CD1c-positive myeloid dendritic cell (primary cell): ENCODE measurements at regions not wholly inside any gene's neighbourhood (a gene's known extent, or its start where the extent isn't known, plus 50 kb on each side); places are given as distances from the start of the nearest gene placed in this dataset.

Experiments used
- DNase-seq: peaks from one replicate; pipeline ENCODE4 v3.0.0-alpha.2; 2016; ENCODE audit errors: extremely low spot score

DNA sequence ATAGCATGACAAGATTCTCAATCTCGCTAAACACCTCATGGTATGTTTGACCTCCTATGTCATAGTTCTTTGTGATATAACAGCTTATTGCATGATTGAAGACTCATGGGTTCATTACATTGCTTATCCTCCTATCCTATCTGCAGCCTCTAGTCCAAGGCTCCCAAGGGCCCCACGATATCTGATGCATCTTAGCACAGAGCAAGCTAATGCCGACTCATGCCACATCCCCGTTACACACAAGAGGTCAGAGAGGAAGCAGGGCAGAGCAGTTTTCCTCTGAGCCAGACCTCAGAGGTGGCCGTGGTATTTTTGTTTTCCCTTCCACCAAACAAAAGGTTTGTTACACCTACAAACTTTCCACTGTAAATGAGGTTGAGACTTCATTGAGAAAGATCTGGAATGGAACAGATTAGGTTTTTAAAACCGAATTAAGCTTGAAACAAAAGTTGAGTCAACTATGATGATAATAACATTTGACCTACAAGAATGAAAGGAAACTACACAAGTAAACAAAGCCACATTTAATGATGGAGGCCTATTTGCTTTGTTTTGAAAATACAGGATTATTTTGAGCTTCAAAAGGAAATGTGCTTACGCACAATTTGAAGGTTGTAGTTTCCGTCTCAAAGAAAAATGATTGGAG lies 133.9 kb upstream of the MYLIP start:
- no peak for DNase-seq

DNA sequence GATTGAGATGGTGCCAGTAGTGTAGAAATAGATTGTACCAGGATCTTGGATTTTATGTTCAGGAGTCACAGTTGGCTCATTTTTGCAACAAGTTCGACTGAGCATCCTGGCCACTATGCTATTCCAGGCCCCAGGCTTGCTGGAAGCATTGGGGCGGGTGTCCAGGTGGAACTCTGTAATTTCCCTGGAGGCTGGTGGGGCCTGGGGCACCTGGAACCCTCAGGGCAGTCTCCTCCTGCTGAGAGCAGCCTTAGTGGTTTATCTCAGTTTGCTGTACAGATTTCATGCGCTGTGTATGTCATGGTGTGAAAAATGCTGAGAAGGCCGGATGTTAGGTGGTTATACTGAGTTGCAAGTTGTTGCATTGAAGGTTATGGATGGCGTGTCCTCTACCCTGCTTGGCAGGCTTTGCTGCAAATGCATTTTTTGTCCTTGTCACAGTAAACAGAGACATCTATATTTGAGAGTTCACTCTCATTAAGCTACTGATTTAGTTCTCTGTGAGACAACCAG lies 135.1 kb upstream of the MYLIP start:
- DNase-seq = no peak

DNA sequence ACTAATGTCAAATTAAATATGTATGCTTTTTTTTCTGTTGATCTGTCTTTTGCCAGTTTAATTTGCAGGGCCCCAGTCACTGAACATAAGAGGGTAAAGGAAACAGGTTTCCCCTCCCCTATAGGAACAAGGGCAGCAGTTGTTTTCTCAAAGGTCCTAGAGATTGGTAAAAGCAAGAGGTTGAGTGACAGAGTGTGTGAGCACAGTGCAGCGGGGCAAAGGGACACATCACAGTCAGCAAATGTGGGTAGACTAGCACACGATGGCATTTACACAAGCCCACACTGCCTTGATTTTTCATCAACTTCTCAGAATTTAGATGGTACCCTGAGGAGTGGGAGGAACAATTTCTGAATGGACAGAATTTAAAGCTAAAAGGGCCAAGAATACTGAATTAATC lies 138.7 kb upstream of the MYLIP start:
- DNase-seq = no peak

DNA sequence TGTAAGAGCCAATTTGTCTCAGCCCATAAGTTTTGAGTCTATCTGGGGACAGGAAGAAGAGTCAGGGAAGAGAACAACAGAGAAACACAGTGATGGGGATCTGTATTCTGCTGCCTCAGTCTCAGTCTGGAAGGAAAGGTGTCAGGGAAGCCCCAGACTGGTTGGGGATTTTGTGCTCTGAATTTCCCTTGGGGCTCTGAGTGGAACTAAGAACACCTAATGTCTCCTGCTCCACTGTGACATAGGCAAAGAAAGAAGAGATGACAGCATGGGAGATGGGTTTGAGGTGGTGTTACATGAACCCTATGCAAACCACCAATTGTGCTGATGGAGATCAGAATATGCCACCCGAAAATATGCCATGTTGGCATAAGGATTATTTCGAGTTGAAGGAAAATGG lies 139.5 kb upstream of the MYLIP start:
- no peak for DNase-seq

DNA sequence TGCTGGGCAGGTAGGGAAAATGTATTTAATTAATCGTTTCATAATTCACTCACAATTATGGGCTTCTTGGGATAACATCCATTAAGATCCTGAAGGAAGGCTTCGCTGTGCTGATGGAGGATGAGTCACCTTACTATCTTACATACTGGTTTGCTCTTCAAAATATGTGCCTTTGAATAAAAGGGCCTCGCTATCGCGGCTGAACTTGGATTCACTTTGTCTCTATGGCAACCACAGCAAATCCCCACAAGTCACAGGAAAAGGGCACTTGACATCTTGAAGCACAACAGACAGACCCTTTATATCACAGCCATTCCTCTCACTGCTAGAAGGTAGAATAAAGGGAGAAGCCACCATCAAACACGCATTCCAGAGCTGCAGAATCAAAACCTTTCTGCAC lies 141.3 kb upstream of the MYLIP start:
- DNase-seq = no peak

DNA sequence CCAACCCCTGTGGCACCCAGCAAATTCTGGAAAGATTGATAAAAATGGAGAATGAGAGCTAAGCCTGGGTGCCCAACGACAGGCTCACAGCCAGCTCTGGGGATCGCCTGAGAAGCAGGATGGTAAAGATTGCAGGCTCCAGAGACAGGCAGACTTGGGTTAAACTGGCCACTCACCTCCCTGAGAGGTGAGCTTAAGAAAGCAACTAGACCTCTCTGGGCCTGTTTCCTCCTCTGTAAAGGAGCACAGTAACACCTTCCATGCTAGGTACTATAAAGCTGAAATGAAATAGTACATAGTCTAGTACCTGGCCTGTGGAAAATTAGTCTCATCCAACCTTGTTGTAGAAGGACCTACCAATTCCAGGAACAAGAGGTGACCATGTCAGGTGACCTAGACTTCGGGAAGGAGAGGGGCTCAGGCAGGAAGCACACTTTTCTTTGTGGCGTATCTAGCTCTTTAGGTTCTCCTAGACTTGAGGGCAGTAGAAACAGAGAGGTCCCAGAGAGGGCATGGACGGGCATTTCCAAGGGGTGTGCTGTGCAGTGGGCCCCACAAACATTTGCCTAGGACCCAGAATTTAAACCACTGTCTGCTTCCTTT lies 142.8 kb upstream of the MYLIP start:
- no peak for DNase-seq

DNA sequence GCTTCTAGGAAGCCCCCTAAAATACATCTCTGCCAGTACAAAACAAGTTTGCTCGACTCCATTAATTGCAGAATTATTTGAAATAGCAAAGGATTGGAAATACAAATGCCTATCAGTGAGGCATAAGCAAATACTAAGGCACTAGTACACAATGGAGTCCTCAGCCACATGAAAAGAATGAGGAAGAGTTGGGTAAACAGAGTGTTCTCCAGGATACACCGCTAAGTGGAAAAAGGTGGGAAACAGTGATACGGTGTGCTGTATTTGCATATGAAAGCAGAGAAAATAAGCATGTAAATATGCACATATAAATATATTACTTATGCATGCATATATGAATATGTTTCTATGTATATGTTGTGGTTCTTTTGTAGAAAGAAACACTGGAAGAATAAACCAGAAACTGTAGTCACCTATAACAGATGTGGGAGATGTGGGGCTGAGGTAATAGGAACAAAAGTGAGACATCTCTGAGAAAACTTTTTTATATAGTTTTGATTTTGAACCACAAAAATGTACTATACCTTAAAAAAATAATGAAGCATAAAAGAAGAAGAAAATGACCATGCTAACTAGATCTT lies 143.4 kb upstream of the MYLIP start:
- DNase-seq = no peak

DNA sequence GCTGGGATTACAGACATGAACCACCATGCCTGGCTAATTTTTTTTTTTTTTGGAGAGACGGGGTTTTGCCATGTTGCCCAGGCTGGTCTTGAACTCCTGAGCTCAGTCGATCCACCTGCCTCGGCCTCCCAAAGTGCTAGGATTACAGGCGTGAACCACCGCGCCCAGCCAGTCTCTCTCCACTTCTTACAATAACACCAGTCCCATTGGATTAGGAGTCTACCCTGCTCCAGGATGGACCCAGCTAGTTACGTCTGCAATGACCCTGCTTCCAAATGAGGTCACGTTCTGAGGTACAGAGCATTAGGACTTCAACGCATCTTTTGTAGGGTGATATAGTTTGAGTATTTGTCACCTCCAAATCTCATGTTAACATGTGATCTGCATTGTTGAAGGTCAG lies 146.9 kb upstream of the MYLIP start:
- DNase-seq = no peak

DNA sequence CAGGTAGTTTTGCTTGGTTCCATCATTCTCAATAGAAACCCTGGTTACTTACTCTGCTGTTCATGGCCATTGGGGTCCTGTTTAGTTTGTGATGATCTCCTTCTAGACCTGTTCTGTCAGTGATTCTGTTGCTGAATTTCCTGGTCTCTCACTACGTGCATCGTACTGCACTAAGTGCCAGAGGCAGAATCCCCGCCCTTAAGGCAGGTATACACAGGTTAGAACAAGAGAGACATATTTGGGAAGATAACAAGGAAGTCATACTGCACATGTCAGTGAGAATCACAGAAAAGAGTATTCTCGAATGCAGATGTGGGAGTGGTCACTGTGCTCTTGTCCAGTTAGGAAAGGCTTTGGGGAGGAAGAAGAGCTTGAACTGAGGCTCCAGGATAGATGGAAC lies 148.1 kb upstream of the MYLIP start:
- DNase-seq = no peak

DNA sequence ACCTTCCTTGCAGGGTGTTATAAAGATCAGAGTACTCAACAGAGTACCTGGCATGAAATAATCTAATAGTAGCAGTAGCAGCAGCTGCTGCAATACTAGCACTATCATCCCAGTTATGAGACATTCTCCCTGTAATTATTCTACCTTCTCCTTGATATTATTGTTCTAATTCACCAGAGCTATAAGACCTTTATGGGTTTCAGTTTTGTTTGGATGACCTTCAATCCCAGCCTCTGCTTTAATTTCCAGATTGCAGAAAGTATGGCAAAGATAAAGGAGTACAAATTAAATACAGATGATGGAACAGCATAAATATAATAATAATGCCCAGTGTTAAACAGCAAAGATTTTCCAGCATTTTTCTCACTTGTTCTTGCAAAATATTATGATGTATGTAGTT lies 150.5 kb upstream of the MYLIP start:
- DNase-seq = no peak

DNA sequence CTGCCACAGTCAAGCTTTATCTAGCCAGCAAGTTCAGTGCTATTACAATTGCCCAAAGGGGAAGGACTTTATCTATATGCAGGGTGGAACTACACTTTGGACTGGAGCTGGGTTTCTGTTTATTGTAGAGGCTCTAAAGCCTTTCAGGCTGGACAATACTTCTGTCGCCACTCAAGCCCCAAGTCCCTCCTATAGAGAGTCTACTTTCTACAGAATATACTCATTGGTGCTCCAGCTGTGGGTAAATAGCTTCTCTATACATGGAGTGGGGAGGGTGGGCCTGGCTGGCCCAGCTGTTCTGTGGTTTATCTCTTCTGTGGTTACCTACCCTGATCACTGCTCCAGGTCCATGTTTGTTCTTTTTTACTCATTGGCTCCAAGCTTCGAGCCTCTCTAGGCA lies 151.8 kb upstream of the MYLIP start:
- no peak for DNase-seq

DNA sequence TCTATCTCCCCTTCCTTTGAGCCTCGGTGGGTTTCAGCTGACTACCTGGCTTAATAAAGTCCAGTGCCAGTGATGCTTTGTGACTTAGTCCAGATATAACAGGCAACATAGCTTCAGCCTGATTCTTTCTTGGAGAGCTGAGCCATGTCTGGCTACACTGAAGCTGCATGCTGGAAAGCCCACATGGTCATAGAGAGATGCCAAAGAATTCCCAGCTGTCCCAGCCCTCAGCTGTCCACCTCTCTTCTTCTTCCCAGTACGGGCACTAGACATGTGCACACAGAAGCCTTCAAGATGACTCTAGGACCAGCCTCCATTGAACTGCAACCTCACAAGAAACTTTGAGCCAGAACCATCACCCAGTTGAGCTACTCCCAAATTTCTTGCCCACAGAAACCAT lies 154.1 kb upstream of the MYLIP start:
- DNase-seq = no peak

DNA sequence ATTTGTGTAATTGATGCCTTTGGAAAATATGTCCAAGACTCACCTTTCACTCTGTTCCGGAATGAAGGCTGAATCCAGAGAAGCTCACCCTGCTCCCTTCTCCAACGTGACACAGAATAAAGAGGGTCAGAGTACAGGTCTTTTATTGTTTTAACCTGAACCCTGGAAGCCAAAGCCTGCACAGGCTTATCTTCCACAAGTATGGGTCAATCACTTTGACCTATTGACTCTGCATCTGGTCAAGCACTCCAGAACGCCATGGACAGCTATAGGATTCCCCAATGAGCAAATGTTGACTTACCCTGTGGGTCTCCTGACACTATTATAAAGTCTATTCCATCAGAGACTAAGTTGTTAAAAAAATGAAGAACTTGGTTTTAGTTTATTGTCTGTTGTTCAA lies 158.4 kb upstream of the MYLIP start:
- no peak for DNase-seq

DNA sequence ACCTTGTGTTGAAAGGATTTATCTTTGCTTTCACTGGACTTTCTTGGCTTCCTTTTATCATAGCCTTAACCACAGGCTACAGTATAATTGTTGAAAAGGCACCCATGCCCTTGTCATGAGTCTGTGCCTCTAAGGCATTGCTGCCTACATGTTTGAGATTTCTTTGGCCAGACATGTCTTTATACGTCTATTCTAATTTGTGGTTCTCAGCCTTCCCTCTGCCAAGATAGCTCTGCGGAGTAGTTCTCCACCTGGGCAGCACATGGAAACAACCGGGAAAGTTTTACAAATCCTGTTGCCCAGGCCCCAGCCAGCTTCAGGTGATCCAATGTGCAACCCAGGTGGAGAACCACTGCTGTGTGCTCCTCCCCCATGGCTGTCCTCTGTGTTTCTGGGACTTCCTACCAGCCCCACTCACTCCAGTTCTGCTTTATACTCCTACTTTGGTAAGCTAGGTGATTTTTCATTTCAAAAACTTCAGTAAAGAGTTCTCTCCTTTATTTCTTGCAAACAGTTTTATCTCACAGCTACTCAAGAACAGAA lies 159.6 kb upstream of the MYLIP start:
- no peak for DNase-seq

DNA sequence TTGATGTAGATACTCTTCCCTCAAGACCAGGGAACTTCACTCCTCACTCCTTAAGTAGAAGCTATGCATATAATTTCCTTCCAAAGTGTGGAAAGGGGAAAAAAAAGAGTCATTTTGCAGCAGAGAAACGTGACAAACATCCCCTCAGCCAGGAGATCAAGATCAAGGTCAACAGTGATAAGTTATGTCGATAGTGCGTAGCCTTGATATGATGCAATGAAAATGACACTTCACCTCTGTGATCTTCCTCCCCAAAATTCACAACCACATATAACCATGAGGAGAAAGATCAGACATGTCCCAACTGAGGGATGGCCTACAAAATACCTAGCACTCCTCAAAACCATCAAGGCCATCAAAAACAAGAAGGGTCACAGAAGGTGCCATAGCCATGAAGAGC lies 160.4 kb upstream of the MYLIP start:
- no peak for DNase-seq

DNA sequence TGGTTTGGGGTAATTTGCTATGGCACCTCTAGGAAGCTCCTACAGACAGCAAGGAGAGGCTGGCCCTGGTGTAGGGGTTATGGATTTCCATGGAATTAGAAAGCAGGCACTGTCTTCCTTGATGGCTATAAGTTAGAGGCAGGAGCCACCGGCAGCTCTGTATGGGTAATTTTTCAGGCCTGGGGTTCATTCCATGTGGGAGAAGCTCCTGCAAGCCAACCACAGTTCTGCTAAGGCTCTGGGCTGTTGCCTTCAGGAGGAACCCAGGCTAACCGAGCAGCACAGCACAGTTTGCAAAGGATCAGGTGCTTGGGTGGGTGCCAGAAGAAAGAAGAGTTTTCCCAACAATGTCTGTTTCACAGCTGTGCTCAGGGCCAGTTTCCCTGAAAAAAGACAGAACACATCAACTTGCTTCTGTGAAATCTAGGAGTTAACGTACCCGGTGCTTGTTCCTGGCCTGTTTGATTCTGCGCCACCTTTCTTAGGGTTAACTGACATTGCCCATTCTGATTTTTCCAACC lies 162.8 kb upstream of the MYLIP start:
- DNase-seq = no peak

DNA sequence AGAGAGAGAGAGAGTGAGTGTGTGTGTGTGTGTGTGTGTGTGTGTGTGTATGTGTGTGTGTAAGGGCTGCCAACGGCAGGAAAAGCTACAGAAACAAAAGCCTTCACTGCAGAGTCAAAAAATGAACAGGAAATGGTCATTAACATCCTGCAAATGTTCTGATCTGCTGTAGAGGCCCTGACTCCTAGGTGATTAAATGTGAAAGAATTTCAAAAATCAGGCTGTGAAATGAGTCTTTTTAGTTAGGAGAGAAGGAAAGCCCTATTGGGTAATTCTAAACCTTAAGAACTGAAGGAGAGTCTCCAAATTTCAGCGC lies 166.5 kb upstream of the MYLIP start:
- DNase-seq = no peak

DNA sequence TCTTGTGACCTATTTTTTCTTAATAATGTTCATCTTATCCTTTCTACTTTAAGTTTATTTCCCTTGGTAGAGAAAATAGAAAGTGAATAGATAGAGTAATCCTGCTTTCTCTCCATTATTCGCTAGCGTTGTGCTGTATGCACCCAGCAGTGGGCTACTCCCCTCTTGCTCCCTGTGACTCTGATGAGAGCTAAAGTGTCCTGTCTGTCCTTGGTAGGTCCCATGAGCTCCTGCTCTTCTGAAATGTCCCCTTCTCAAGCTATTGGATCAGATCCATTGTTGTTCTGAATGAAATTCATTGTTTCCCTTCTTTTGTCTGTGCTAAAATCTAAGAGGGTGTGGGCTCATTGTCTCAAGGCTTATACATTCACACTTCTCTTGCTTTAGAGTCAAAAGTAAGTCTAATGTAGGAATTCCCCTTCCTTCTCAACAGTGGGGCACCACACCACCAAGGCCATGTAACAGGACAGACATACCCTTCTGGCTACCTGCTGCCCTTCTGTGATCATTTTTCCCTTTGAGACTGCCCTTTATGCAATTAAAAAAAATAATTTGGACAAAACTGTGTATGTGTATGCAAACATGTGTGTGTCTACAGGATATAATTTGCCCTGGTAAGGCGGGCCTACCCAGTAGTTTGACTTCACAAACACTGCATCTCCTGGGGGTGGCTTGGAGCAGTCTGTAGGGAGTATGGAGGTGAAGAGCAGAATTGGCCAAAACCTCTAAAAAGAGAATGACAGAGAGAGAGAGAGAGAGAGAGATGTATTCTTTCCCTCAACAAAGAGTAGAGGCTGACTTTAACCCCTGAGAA lies 167.0 kb upstream of the MYLIP start:
- no peak for DNase-seq

DNA sequence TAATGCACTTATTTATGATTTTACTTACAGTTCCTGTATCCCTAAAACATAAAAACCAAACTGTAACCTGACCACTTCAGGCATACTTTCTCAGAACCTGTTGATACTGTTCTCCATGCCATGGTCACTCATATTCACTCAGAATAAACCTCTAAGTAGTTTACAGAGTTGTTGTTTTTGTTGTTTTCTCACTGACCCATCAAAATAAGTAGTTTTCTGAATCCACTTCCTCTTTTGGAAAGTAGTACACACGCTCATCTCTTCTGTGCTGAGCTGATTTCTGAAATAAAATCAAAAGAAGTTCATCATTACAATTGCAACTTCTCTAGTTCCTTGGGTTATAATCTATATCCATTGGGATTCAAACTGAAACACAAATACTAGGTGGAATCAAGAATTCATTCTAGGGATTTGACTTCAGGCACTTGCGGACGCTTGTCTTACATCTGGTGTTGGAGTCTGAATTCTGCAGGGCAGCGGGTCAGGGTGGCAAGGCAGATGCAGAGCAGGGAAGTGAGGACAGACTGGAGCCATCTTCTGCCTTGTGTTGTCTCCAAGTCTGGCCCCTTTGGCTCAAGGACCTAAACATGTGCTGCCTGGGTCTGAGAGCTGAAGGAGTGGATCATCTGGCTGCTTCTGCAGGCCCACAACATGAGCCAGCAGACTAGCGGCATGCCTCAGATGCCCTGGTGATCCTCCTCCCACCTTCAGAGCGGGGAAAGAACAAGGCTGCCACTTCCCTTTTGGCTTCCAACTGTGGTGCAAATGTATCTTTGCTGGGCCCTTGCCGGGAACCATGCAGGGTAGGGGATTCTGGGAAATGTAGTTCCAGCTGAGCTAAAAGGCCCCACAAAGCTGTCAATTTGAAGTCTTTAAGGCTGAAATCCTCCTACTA lies 167.9 kb upstream of the MYLIP start:
- peak; percentile 77 for DNase-seq

DNA sequence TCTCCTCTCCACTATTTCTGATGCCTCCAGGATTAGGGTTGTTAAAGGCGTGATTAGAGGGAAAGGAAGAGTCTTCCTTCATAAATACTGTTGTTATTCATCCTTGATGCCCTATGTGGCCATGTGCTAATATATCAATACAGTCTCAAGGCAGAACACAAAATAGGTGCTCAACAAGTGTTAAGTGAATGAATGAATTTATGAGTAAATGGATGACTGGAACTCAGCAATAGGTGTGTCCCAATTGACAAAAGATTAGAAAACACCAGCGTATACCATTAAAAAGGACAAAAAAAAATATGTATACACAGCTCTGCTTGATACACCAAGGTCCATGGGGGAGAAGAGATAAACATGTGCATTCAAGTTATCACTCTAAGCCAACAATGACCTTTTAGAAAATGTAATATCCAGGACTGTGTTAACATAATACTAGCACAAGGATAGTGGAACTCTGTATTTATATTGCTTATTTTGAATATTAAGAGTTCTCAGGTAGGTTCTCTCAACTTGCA lies 171.2 kb upstream of the MYLIP start:
- no peak for DNase-seq
